ENCODE measurements at regions not wholly inside any gene's neighbourhood (a gene's known extent, or its start where the extent isn't known, plus 50 kb on each side); places are given as distances from the start of the nearest gene placed in this dataset.

GRCh38 chr9:2502760-2503159 lies 118.8 kb upstream of the VLDLR start:
- Mint-ChIP-seq H3K27me3 (ENCODE audit: unreplicated experiment) (no peaks in the 10 kb centered on the region), H3K4me3 (ENCODE audit: unreplicated experiment) (no peak overlapping the region), H3K4me1 (ENCODE audit: unreplicated experiment) (no peaks in the 10 kb centered on the region), H3K9me3 (ENCODE audit: unreplicated experiment) (no peaks in the 10 kb centered on the region), H3K36me3 (ENCODE audit: unreplicated experiment) (no peaks in the 10 kb centered on the region), H3K27ac (ENCODE audit: unreplicated experiment) (no peak overlapping the region)
- DNase-seq (ENCODE audit: extremely low spot score, unreplicated experiment) = no peak
- TF ChIP-seq, protein P1, sequence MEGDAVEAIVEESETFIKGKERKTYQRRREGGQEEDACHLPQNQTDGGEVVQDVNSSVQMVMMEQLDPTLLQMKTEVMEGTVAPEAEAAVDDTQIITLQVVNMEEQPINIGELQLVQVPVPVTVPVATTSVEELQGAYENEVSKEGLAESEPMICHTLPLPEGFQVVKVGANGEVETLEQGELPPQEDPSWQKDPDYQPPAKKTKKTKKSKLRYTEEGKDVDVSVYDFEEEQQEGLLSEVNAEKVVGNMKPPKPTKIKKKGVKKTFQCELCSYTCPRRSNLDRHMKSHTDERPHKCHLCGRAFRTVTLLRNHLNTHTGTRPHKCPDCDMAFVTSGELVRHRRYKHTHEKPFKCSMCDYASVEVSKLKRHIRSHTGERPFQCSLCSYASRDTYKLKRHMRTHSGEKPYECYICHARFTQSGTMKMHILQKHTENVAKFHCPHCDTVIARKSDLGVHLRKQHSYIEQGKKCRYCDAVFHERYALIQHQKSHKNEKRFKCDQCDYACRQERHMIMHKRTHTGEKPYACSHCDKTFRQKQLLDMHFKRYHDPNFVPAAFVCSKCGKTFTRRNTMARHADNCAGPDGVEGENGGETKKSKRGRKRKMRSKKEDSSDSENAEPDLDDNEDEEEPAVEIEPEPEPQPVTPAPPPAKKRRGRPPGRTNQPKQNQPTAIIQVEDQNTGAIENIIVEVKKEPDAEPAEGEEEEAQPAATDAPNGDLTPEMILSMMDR (IDR thresholded peaks at IDR 0.05) = no peak

- TF ChIP-seq, protein P1 (IDR thresholded peaks at IDR 0.05) = no peak
- Mint-ChIP-seq H3K9me3 (ENCODE audit: unreplicated experiment) (no peaks in the 10 kb centered on the region), H3K4me1 (ENCODE audit: unreplicated experiment) (no peaks in the 10 kb centered on the region), H3K36me3 (ENCODE audit: unreplicated experiment) (no peaks in the 10 kb centered on the region), H3K4me3 (ENCODE audit: unreplicated experiment) (no peak overlapping the region), H3K27me3 (ENCODE audit: unreplicated experiment) (no peaks in the 10 kb centered on the region), H3K27ac (ENCODE audit: unreplicated experiment) (no peak overlapping the region)
- no peak for DNase-seq (ENCODE audit: extremely low spot score, unreplicated experiment)
Observed at GRCh38 chr9:2506321-2506720, 115.3 kb upstream of the VLDLR start.

DNA sequence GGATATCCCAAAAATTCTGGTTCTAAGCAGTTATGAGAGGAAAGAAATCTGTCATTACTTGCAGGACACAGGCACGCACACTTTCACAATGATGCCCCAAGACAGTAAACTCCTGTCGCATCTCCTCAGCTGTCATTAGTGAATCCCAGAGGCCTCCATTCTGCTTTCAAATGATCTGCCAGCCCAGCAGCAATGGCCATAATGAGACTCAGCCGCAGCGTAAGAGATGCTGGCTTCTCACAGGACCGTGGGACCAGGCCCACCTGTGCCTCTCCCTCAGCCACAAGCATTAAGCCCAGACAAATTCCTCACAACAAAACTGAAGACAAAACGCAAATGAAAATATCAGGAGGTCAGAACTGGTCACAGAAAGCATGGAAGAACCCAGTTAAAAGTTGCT lies 98.0 kb upstream of the VLDLR start:
- no peaks in the 10 kb centered on the region for H3K4me1 Mint-ChIP-seq (ENCODE audit: unreplicated experiment)
- H3K27me3 Mint-ChIP-seq (ENCODE audit: unreplicated experiment) = no peaks in the 10 kb centered on the region
- no peak overlapping the region for H3K27ac Mint-ChIP-seq (ENCODE audit: unreplicated experiment)

DNA sequence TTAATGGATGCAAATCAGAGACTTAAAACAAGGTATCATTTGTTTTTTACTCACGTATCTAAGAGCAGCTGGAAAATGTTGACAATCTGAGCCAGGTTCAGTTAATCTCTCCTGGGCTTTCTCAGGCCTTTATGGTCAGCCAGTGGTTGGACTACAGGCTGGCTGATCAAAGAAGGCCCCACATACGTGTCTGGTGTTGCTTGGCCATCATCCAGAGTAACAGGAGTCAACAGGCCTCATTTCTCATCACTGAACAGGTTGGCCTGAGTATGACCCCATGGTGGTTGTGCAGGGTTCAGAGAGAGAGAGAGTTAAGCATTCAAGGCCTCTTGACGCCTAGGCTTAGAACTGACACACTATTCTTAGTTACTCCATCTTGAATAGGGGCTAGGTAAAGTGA lies 97.0 kb upstream of the VLDLR start:
- no peak overlapping the region for H3K27ac Mint-ChIP-seq (ENCODE audit: unreplicated experiment)
- no peaks in the 10 kb centered on the region for H3K27me3 Mint-ChIP-seq (ENCODE audit: unreplicated experiment)
- no peaks in the 10 kb centered on the region for H3K4me1 Mint-ChIP-seq (ENCODE audit: unreplicated experiment)
- no peak overlapping the region for H3K4me3 Mint-ChIP-seq (ENCODE audit: unreplicated experiment)
- TF ChIP-seq, protein P1 (IDR thresholded peaks at IDR 0.05) = no peak
- no peak for DNase-seq (ENCODE audit: extremely low spot score, unreplicated experiment)
- peaks cover 9% of the 10 kb centered on the region for H3K36me3 Mint-ChIP-seq (ENCODE audit: unreplicated experiment)
- peaks cover 4% of the 10 kb centered on the region for H3K9me3 Mint-ChIP-seq (ENCODE audit: unreplicated experiment)

More for the DNA sequence above, 98.0 kb upstream of the VLDLR start:
- TF ChIP-seq, protein P1 (IDR thresholded peaks at IDR 0.05) = no peak
- Mint-ChIP-seq H3K4me3 (ENCODE audit: unreplicated experiment) (no peak overlapping the region), H3K9me3 (ENCODE audit: unreplicated experiment) (peaks cover 12% of the 10 kb centered on the region), H3K36me3 (ENCODE audit: unreplicated experiment) (peaks cover 9% of the 10 kb centered on the region)
- DNase-seq (ENCODE audit: extremely low spot score, unreplicated experiment) = no peak

DNA sequence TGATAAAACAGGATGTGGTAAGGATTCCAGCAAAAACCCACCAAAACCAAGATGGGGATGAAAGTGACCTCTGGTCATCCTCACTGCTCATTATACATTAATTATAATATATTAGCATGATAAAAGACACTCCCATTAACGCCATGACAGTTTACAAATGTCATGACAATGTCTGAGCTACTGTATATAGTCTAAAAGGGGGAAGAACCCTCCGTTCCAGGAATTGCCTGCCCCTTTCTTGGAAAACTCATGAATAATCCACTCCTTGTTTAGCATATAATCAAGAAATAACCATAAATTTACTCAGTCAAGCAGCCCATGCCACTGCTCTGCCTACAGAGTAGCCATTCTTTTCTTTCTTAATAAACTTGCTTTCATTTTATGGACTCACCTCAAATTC lies 96.4 kb upstream of the VLDLR start:
- TF ChIP-seq, protein P1 (IDR thresholded peaks at IDR 0.05) = no peak
- no peaks in the 10 kb centered on the region for H3K4me1 Mint-ChIP-seq (ENCODE audit: unreplicated experiment)
- peaks cover 5% of the 10 kb centered on the region for H3K36me3 Mint-ChIP-seq (ENCODE audit: unreplicated experiment)
- no peaks in the 10 kb centered on the region for H3K27me3 Mint-ChIP-seq (ENCODE audit: unreplicated experiment)
- no peak for DNase-seq (ENCODE audit: extremely low spot score, unreplicated experiment)
- H3K4me3 Mint-ChIP-seq (ENCODE audit: unreplicated experiment) = no peak overlapping the region
- H3K27ac Mint-ChIP-seq (ENCODE audit: unreplicated experiment) = no peak overlapping the region
- peaks cover 4% of the 10 kb centered on the region for H3K9me3 Mint-ChIP-seq (ENCODE audit: unreplicated experiment)

All from osteocyte (in vitro differentiated cells).